Stimulated activated naive CD8-positive, alpha-beta T cell treated with anti-CD3 and anti-CD28 coated beads, Interleukin-15, Interleukin-2, amounts not matched to agents 100 ng/mL and 50 ng/mL, for 24 hours (primary cell): ENCODE measurements at regions not wholly inside any gene's neighbourhood (a gene's known extent, or its start where the extent isn't known, plus 50 kb on each side); places are given as distances from the start of the nearest gene placed in this dataset.
"Not testable (repeated sequence)": the region's sequence is repeated elsewhere in the genome, so short reads cannot be mapped to it uniquely, and the experiment has no call there.

Source experiments
- H3K27ac Mint-ChIP-seq: one replicate; pipeline ENCODE4 v1.8.0; 2021; ENCODE audit warnings: mild to moderate bottlenecking, mixed read lengths
- H3K27me3 Mint-ChIP-seq: one replicate; pipeline ENCODE4 v1.8.0; 2021; ENCODE audit warnings: mixed read lengths
- H3K36me3 Mint-ChIP-seq: one replicate; pipeline ENCODE4 v1.8.0; 2021; ENCODE audit warnings: low read depth, mixed read lengths
- H3K4me1 Mint-ChIP-seq: one replicate; pipeline ENCODE4 v1.8.0; 2021; ENCODE audit warnings: low read depth, mixed read lengths
- H3K4me3 Mint-ChIP-seq: one replicate; pipeline ENCODE4 v1.8.0; 2021; ENCODE audit warnings: mild to moderate bottlenecking, mixed read lengths
- H3K9me3 Mint-ChIP-seq: one replicate; pipeline ENCODE4 v1.8.0; 2021; ENCODE audit warnings: mixed read lengths

DNA sequence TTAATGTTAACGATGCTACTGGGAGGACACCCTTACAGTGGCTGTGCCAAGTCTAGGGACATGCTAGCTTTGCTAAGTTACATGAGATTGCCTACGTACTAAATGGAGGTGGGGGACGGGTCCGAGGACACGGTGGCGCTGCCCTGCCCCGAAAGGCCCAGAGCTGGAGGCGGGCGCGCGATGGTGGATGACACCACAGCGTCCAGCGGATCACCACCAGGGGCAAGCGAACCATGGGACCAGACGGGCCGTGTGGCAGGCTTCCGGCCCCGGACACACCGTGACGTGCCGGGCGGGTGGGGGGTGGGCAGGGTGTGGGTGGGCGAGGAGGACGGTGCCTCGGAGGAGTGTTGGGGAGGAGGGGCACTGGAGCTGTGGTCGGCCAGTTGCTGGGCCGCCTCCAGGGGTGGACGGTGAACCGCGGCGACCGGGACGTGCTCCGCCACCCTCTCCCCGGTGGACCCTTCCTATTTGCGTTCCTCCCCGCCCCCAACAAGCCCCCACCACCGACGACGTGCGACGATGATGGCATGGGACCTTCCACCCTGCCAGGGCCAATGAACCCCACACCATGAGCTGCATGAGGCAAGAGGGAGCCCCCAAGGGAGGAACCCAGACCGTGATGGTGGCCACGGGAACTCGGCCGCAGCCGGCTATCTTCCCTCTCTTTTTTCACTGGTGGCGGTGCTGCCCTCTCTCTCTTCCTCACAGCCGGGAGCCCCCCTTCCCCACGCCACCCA is 773.3 kb upstream of the DEFB115 start:
- Mint-ChIP-seq H3K4me3 (no peak overlapping the region), H3K27me3 (no peaks in the 10 kb centered on the region), H3K9me3 (peaks cover 31% of the 10 kb centered on the region), H3K4me1 (no peaks in the 10 kb centered on the region), H3K36me3 (peaks cover 5% of the 10 kb centered on the region), H3K27ac (no peak overlapping the region)

DNA sequence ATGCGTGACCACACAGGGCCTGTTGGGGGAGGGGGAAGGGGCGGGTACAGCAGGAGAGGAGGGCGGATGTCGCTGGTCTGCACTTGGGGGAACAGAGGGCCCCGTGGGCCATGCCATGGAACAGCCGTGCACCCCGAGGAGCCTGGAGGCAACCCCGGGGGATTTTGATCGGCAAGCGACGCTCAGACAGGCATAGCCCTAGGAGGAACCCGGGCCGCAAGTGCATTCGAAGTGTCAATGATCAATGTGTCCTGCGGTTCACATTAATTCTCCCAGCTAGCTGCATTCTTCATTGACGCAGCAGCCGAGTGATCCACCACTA is 772.8 kb upstream of the DEFB115 start:
- peaks cover 28% of the 10 kb centered on the region for H3K9me3 Mint-ChIP-seq
- peaks cover 5% of the 10 kb centered on the region for H3K36me3 Mint-ChIP-seq
- H3K27me3 Mint-ChIP-seq, result no peaks in the 10 kb centered on the region
- no peak overlapping the region for H3K4me3 Mint-ChIP-seq
- no peak overlapping the region for H3K27ac Mint-ChIP-seq
- no peaks in the 10 kb centered on the region for H3K4me1 Mint-ChIP-seq

DNA sequence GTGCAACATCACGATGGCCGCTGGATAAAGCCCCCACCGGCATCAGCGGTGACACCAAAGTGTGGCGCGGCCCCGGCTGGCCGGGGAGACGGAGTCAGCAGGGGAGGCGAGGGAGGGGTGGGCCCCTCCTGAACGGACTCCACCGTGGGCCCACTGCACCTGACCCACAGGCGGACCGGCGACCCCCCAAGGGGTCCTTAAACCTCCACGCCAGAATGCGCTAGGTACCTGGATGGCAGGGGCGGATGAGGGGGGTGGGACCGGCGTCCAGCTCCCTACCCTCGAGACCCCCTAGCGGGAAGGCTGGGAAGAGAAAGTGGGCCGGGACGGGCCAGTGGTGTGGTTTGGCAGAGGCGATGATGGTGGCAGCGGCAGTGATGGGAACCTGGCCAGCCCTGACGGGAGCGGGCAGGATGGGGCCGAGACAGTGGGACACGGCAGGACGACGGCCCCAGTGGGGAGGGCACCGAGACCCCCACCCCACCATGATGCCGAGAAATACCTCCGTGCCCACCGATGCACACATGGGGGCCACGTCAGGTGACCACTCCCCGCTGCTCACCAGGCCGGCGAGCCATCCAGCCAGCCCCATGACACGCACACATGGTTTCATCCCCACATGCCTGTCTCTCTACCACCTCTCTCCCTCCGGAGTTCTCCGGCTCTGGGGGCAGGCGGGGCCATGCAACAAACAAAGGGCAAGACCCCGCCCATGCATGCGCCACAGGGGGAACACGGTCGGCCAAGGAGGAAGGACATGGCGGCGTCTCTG is 771.9 kb upstream of the DEFB115 start:
- H3K27ac Mint-ChIP-seq, result no peak overlapping the region
- no peak overlapping the region for H3K4me3 Mint-ChIP-seq
- no peaks in the 10 kb centered on the region for H3K4me1 Mint-ChIP-seq
- peaks cover 5% of the 10 kb centered on the region for H3K36me3 Mint-ChIP-seq
- H3K9me3 Mint-ChIP-seq, result peaks cover 28% of the 10 kb centered on the region
- no peaks in the 10 kb centered on the region for H3K27me3 Mint-ChIP-seq

DNA sequence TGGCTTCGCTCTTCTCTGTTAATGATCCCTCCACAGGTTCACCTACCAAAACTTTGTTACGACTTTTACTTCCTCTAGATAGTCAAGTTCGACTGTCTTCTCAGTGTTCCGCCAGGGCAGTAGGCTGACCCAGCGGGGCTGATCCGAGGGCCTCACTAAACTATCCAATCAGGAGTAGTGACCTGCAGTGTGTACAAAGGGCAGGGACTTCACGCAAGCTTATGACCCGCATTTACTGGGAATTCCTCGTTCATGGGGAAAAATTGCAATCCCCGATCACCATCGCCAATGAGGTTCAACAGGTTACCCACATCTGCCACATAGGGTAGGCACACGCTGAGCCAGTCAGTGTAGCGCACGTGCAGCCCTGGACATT is 771.4 kb upstream of the DEFB115 start:
- Mint-ChIP-seq H3K4me3 (no peak overlapping the region), H3K4me1 (no peaks in the 10 kb centered on the region), H3K27me3 (no peaks in the 10 kb centered on the region), H3K36me3 (peaks cover 5% of the 10 kb centered on the region), H3K27ac (no peak overlapping the region), H3K9me3 (peaks cover 33% of the 10 kb centered on the region)

DNA sequence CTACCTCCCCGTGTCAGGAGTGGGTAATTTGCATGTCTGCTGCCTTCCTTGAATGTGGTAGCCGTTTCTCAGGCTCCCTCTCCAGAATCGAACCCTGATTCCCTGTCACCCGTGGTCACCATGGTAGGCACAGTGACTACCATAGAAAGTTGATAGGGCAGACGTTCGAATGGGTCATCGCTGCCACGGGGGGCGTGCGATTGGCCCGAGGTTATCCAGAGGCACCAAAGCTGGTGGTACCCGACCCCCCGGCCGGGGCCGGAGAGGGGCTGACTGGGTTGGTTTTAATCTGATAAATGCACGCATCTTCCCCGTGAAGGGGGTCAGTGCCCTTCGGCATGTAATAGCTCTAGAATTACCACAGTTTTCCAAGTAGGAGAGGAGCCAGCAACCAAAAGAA is 770.0 kb upstream of the DEFB115 start:
- H3K9me3 Mint-ChIP-seq, result peaks cover 28% of the 10 kb centered on the region
- H3K4me1 Mint-ChIP-seq, H3K27ac Mint-ChIP-seq: not testable (repeated sequence)

DNA sequence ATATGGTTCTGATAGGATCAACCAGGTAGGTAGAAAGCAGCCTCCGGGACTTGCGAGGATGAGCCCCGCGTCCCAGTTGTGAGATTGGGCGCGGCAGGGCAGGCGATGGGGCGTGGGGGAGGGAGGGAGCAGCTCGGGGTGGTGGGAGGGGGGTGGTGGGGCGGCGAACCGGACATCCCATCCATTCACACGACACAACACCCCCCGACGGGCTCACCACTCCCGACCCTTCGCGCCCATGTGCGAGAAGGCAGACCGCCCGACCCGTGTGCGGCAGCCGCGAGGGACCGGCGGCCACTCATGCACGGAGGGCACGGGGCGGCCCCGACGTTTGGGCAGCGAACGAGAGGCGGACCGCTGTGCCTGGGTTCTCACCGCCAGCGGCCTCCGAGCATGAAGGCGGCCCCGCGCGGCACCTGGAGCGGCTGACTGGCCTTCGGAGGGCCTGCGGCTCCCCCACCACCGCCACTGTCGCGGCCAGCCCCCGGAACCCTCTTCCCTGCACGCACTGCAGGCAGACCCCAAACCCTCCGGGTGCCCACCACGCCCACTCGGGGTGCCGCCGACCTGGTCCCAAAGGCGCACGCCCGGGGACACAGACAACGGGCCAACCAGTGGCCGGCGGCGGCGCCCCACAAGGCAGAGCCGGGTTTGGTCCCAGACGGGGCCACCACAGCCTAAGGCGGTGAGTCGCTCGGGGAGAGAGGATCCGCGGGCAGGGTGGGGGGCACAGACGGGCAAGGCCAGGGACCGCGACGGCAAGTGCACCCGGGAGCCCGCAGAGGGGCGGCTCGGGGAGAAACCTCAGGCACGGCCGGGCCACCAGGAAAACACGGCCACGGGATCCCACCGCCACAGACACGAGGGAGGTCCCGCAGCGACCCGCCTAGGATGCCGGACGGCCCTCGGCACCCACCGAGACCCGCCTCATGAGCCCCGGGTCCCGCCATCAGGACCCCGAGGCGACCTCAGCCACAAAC is 769.2 kb upstream of the DEFB115 start:
- Mint-ChIP-seq H3K9me3 (peaks cover 28% of the 10 kb centered on the region), H3K27ac (no peak overlapping the region), H3K27me3 (no peaks in the 10 kb centered on the region)

More for the DNA sequence above, 770.0 kb upstream of the DEFB115 start:
- H3K27me3 Mint-ChIP-seq, H3K36me3 Mint-ChIP-seq, H3K4me3 Mint-ChIP-seq: not testable (repeated sequence)

DNA sequence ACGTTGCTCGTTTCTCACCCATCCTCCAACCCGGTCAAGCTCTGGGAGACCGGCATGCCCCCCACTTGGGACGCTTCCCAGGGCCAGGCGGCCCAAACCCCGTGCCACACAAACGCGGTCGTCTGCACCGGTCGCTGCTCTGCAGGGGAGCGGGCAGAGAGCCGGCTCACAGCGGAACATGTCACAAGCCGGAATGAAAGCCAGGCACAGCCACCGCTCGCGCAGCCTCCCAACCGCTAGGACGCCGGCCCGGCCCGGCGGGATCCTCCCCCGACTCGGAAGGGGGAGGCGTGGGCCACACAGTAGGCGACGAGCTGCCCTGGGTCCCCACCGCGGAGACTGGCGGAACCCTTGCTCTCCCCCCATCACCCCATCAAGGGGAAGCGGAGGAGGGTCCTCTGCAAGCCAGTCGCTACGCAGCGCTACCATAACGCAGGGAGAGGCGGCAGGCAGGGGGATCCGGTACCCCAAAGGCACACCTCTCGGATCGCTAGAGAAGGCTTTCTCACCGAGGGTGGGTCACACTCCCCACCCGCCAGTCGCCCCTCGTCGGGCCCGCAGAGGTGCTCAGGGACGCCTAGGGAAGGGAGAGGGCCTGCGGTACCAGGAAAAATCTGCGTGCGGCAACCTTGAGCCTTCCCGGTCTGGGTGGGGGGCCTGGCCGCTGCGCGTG is 768.4 kb upstream of the DEFB115 start:
- peaks cover 5% of the 10 kb centered on the region for H3K36me3 Mint-ChIP-seq

More for the DNA sequence above, 769.2 kb upstream of the DEFB115 start:
- Mint-ChIP-seq H3K36me3 (peaks cover 5% of the 10 kb centered on the region), H3K4me1 (no peaks in the 10 kb centered on the region), H3K4me3 (no peak overlapping the region)

DNA sequence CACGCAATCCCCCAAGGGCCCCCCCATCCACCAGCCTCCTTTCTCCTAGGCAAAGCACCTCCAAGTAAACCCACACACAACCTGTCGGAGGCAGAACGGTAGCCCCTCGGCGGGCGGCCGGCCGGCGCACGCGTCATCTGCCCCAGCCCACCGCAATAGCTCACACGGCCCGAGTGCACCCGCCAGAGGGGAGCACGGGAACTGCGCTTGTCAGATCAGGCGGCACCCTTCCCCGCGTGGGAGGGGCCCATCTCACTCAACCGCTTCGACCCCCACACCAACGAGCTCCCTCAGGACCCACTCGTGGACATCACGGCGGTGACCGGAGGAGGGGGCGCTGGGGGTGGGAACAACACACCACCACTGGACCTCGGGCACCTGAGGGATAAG is 767.9 kb upstream of the DEFB115 start:
- no peak overlapping the region for H3K27ac Mint-ChIP-seq
- no peaks in the 10 kb centered on the region for H3K27me3 Mint-ChIP-seq
- peaks cover 27% of the 10 kb centered on the region for H3K9me3 Mint-ChIP-seq
- no peaks in the 10 kb centered on the region for H3K4me1 Mint-ChIP-seq
- peaks cover 5% of the 10 kb centered on the region for H3K36me3 Mint-ChIP-seq
- no peak overlapping the region for H3K4me3 Mint-ChIP-seq

More for the DNA sequence above, 768.4 kb upstream of the DEFB115 start:
- no peaks in the 10 kb centered on the region for H3K27me3 Mint-ChIP-seq
- peaks cover 26% of the 10 kb centered on the region for H3K9me3 Mint-ChIP-seq
- no peaks in the 10 kb centered on the region for H3K4me1 Mint-ChIP-seq
- H3K4me3 Mint-ChIP-seq, result no peak overlapping the region
- no peak overlapping the region for H3K27ac Mint-ChIP-seq

DNA sequence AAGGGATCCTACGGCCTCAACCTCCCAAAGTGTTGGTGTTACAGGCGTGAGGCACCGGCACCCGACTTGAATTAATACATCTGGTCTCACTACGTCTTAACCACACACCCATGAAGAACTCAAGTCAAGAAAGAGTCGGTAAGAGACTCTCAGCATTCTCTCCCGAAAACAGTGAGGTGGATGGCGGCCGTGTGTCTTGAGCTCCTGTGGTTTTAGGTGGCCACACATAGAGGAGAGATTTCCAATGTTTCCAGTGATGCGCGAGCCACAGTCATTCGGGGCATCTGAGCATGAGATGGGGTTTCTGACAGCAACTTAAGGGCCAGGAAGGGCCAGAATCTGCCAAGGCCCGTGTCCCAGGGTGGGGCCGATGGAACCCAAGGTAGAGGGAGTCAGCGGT is 766.4 kb upstream of the DEFB115 start:
- H3K27ac Mint-ChIP-seq, result no peak overlapping the region
- H3K27me3 Mint-ChIP-seq, result no peaks in the 10 kb centered on the region
- H3K9me3 Mint-ChIP-seq, result peaks cover 25% of the 10 kb centered on the region
- no peaks in the 10 kb centered on the region for H3K4me1 Mint-ChIP-seq
- H3K4me3 Mint-ChIP-seq, result no peak overlapping the region
- peaks cover 5% of the 10 kb centered on the region for H3K36me3 Mint-ChIP-seq

DNA sequence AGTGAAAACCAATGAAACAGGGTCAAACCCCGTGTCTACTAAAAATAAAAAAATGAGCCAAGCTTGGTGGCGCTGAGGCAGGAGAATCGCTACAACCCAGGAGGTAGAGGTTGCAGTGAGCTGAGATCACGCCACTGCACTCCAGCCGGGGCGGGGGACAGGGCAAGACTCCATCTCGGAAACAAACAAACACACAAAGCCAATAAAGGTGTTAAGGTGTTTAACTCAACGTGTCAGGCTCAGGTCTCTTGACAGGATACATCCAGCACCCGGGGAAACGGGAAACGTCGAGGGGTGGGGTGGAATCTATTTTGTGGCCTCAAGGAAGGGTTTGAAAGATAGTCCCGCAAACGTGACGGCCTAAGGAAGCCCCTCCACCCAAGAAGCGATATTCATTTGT is 760.8 kb upstream of the DEFB115 start:
- H3K36me3 Mint-ChIP-seq, H3K27ac Mint-ChIP-seq, H3K4me3 Mint-ChIP-seq, H3K9me3 Mint-ChIP-seq, H3K4me1 Mint-ChIP-seq, H3K27me3 Mint-ChIP-seq: not testable (repeated sequence)

DNA sequence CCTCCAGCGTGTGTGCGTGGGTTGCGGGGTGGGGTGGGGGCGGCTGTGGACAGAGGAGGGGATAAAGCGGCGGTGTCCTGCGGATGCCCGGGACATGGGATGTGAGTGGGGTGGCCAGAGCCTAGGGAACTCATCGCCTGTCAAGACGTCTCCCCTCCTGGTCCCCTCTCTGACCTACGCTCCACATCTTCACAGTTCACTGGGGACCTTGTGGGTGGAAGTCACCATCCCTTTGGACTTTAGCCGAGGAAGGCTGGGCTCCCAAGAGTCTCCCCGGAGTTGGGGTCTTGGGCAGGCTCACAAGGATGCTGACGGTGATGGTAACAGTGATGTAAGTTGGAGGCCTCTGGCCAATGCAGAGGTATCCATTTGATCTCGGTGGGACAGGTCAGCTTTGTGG is 760.3 kb upstream of the DEFB115 start:
- H3K36me3 Mint-ChIP-seq, H3K27me3 Mint-ChIP-seq, H3K9me3 Mint-ChIP-seq: not testable (repeated sequence)

DNA sequence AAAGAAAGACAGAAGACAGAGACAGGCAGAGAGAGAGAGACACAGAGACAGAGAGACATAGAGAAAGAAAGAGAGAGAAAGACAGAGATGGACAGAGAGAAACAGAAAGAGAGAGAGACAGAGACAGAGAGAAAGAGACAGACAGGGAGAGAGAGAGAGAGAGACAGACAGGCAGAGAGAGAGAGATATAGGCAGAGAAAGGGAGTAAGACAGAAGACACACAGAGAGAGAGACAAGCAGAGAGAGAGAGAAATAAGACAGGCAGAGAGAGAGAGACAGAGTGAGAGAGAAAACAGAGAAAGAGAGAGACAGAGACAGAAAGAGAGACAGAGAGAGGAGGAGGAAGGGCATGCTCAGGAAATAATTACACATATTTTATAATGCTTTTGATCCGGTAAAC is 758.3 kb upstream of the DEFB115 start:
- Mint-ChIP-seq H3K4me1 (no peaks in the 10 kb centered on the region), H3K36me3 (no peaks in the 10 kb centered on the region), H3K27me3 (no peaks in the 10 kb centered on the region), H3K4me3 (no peak overlapping the region), H3K27ac (no peak overlapping the region), H3K9me3 (peaks cover under 1% of the 10 kb centered on the region)

More for the DNA sequence above, 760.3 kb upstream of the DEFB115 start:
- H3K4me3 Mint-ChIP-seq, H3K27ac Mint-ChIP-seq, H3K4me1 Mint-ChIP-seq: not testable (repeated sequence)

DNA sequence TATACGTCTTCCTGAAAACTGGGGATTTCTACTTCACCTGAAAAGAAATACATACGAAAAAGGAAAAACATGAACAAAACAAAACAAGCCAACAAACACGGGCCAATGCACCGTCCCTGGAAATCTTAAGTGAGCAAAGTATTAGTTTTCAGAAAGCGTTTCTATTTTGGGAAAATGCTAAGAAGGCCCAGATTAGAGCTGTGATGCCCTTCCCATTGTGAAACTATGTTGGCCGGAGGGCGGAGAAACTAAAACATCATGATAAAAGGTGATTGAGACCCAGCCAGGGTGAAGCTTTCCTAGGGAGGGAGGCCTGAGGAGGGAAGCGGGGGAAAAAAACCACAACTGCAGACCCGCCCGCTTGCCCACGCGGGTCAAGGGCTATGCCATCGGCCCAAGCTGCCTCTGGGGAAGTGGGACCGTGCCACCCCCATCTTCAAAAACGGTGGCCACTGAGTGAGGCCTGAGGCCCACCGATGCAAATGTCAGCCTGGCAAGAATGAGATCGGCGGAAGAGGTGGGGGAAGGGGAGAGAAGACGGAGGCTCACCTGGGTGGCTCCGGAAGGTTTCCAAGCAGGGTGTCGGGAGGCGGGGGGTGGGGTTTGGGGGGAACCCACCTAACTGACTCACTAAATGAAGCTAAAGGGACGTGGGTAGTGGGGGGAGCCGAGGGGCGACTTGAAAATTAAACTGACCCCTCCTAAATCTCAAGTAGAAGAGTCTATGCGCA is 757.6 kb upstream of the DEFB115 start:
- not testable (repeated sequence) for H3K27ac Mint-ChIP-seq, H3K4me3 Mint-ChIP-seq, H3K9me3 Mint-ChIP-seq, H3K36me3 Mint-ChIP-seq, H3K27me3 Mint-ChIP-seq, H3K4me1 Mint-ChIP-seq

DNA sequence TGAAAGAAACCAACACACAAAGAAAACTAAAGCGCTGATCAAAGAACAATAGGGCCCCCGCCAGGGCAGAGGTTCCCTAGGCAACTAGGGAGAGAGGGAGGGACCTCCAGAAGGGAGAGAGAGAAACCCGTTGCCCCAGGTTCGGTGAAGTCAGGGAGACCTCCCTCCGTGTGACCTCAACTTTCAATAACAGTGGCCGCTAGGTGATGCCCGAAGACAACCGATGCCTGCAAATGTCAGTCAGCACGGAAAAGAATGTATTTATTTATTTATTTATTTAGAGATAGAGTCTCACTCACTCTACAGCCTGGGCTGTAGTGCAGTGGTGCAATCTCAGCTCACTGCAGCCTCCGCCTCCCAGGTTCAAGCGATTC is 757.0 kb upstream of the DEFB115 start:
- H3K27ac Mint-ChIP-seq, H3K4me1 Mint-ChIP-seq, H3K9me3 Mint-ChIP-seq, H3K36me3 Mint-ChIP-seq, H3K4me3 Mint-ChIP-seq, H3K27me3 Mint-ChIP-seq: not testable (repeated sequence)
